HCT116 (cell line): ENCODE measurements at regions not wholly inside any gene's neighbourhood (a gene's known extent, or its start where the extent isn't known, plus 50 kb on each side); places are given as distances from the start of the nearest gene placed in this dataset.

Experiments
- ATAC-seq: fragments of 200-7000 bp; cut with Tn5 transposase; 2 replicates; pipeline ENCODE4 v1.9.1; 2020; ENCODE audit warnings: mild to moderate bottlenecking, moderate library complexity
- BruUV-seq: library from RNA; stranded (reverse); fragments of 400-500 nt; replicated peaks from 2 replicates; lab custom pipeline; 2021; lab: Mats Ljungman, UMichigan
- CTCF ChIA-PET: fragments of 300-600 bp; sonication (Branson Sonifier 250); formaldehyde crosslinking; loops from one replicate; lab custom pipeline; 2021; ENCODE audit warnings: antibody characterized with exemption; lab: Charles Lee
- POLR2A ChIA-PET: fragments of 300-600, 350-600 bp; sonication (Branson Sonifier 250); formaldehyde crosslinking; loops from one replicate; lab custom pipeline; 2021; ENCODE audit warnings: antibody characterized with exemption; lab: Charles Lee
- RAD21 ChIA-PET, 2 experiments: fragments of 300-600 bp; sonication (Branson Sonifier 250); formaldehyde crosslinking; loops; one replicate each; lab custom pipeline; 2023; ENCODE audit warnings: low total read pairs in 2 of 2; ENCODE audit not compliant: uncharacterized antibody in 2 of 2, unreplicated experiment in 2 of 2, low non-redundant PET in 1 of 2; lab: Charles Lee
- DNase-seq: peaks from one replicate; pipeline ENCODE4 v3.0.0-alpha.2; 2010; ENCODE audit warnings: low read depth, low spot score
- H2AFZ ChIP-seq: fragments of 200-600 bp; shearing (Covaris generic), sonication (generic); 2 replicates; pipeline ENCODE4 v1.6.1; 2017; ENCODE audit warnings: low read depth, mixed run types, mixed read lengths, antibody characterized with exemption, low read length; ENCODE audit not compliant: poor library complexity, severe bottlenecking
- H3K27ac ChIP-seq: 2 replicates; pipeline ENCODE4 v1.5.1; 2012; ENCODE audit warnings: low read depth, low read length
- H3K27me3 ChIP-seq: fragments of 200-600 bp; sonication (generic); 2 replicates; pipeline ENCODE4 v1.6.1; 2016; ENCODE audit warnings: mixed run types, low read length, mixed read lengths; ENCODE audit not compliant: insufficient read depth
- H3K36me3 ChIP-seq, 2 experiments: fragments of 200-500 bp in 1 of 2; fragments of 200-600 bp in 1 of 2; sonication (Bioruptor generic) in 1 of 2; sonication (generic) in 1 of 2; 2 replicates each; pipeline versions ENCODE4 v1.5.1 to v1.6.1; 2014 to 2016; ENCODE audit warnings: low read length in 2 of 2, inconsistent platforms in 1 of 2, mixed read lengths in 1 of 2, mixed run types in 1 of 2; ENCODE audit not compliant: insufficient read depth in 2 of 2, control insufficient read depth in 1 of 2
- H3K4me1 ChIP-seq, 2 experiments: fragments of 200-600 bp in 1 of 2; sonication (generic) in 1 of 2; 2 replicates each; pipeline versions ENCODE4 v1.5.1 to v1.6.1; 2012 to 2017; ENCODE audit warnings: low read length in 2 of 2, inconsistent platforms in 1 of 2, mild to moderate bottlenecking in 1 of 2, mixed read lengths in 1 of 2, mixed run types in 1 of 2, moderate library complexity in 1 of 2; ENCODE audit not compliant: insufficient read depth in 2 of 2, control insufficient read depth in 1 of 2
- H3K4me2 ChIP-seq: fragments of 200-600 bp; sonication (generic); 2 replicates; pipeline ENCODE4 v1.6.1; 2017; ENCODE audit warnings: mixed run types, low read length, mixed read lengths
- H3K4me3 ChIP-seq, 2 experiments: fragments of 200-600 bp in 1 of 2; sonication (generic) in 1 of 2; replicated peaks in 1 of 2; 2 replicates each; pipeline ENCODE4 v1.5.1; 2011 to 2016; ENCODE audit warnings: low read length in 2 of 2, control low read depth in 1 of 2, low read depth in 1 of 2, mild to moderate bottlenecking in 1 of 2, mixed read lengths in 1 of 2, mixed run types in 1 of 2
- H3K79me2 ChIP-seq: fragments of 200-600 bp; sonication (generic); 2 replicates; pipeline ENCODE4 v1.6.1; 2017; ENCODE audit warnings: mild to moderate bottlenecking, mixed run types, low read length, moderate library complexity, mixed read lengths; ENCODE audit not compliant: insufficient read depth
- H3K9ac ChIP-seq: fragments of 200-600 bp; sonication (generic); 2 replicates; pipeline ENCODE4 v1.6.1; 2016; ENCODE audit warnings: low read length, mixed read lengths
- H3K9me2 ChIP-seq: fragments of 200-600 bp; sonication (generic), shearing (Covaris generic); 2 replicates; pipeline ENCODE4 v1.6.1; 2017; ENCODE audit warnings: mixed run types, mild to moderate bottlenecking, moderate library complexity; ENCODE audit not compliant: insufficient read depth
- H3K9me3 ChIP-seq, 2 experiments: fragments of 200-500 bp in 1 of 2; fragments of 200-600 bp in 1 of 2; sonication (Bioruptor generic) in 1 of 2; sonication (generic) in 1 of 2; 2 replicates each; pipeline ENCODE4 v1.6.1; 2014 to 2017; ENCODE audit warnings: low read length in 2 of 2, mixed read lengths in 2 of 2, inconsistent platforms in 1 of 2, low read depth in 1 of 2, mild to moderate bottlenecking in 1 of 2, mixed run types in 1 of 2, moderate library complexity in 1 of 2; ENCODE audit not compliant: control insufficient read depth in 1 of 2, insufficient read depth in 1 of 2
- H4K20me1 ChIP-seq: fragments of 200-600 bp; sonication (generic), shearing (Covaris generic); 2 replicates; pipeline ENCODE4 v1.6.1; 2017; ENCODE audit warnings: mixed run types, mild to moderate bottlenecking, moderate library complexity; ENCODE audit not compliant: insufficient read depth
- EGR1 ChIP-seq: IDR thresholded peaks from 2 replicates; pipeline ENCODE4 v1.6.1; 2012; ENCODE audit warnings: low read depth
- ELF1 ChIP-seq: IDR thresholded peaks from 2 replicates; pipeline ENCODE4 v1.6.1; 2012; ENCODE audit warnings: low read depth, borderline replicate concordance
- EZH2 ChIP-seq: fragments of 200-600 bp; sonication (generic); IDR thresholded peaks from 2 replicates; pipeline ENCODE4 v1.6.1; 2017; ENCODE audit warnings: antibody characterized with exemption, mixed run types
- SIN3A ChIP-seq: IDR thresholded peaks from 2 replicates; pipeline ENCODE4 v1.6.1; 2012; ENCODE audit warnings: low read depth
- SRF ChIP-seq: IDR thresholded peaks from 2 replicates; pipeline ENCODE4 v1.6.1; 2012; ENCODE audit warnings: low read depth
- TCF7L2 ChIP-seq: IDR thresholded peaks from 2 replicates; pipeline ENCODE4 v1.7.0; 2011; ENCODE audit warnings: borderline replicate concordance, inconsistent platforms; ENCODE audit not compliant: insufficient read depth, insufficient read length; ENCODE audit errors: extremely low read depth
- YY1 ChIP-seq: IDR thresholded peaks from 2 replicates; pipeline ENCODE4 v1.6.1; 2011; ENCODE audit warnings: low read length, low read depth, moderate library complexity, mild to moderate bottlenecking; ENCODE audit not compliant: insufficient replicate concordance; ENCODE audit errors: extremely low read depth
- ZFX ChIP-seq: fragments of 450-650 bp; IDR thresholded peaks from 2 replicates; pipeline ENCODE4 v1.6.1; 2017
- ZNF274 ChIP-seq: fragments of 200-500 bp; sonication (Bioruptor generic); IDR thresholded peaks from 2 replicates; pipeline ENCODE4 v1.6.1; 2014; ENCODE audit warnings: mild to moderate bottlenecking, low read depth, low read length, inconsistent platforms
- intact Hi-C: fragments of 100-400 bp; cut with micrococcal nuclease; formaldehyde crosslinking; loops from 2 replicates; pipeline ENCODE4 v1.10.0; 2022

- Histone ChIP-seq H3K4me3 (no peak overlapping the region), H3K9ac (no peak overlapping the region), H3K27me3 (peaks cover 25% of the 10 kb centered on the region), H3K79me2 (no peaks in the 10 kb centered on the region), H3K27ac (no peak overlapping the region), H3K9me2 (no peaks in the 10 kb centered on the region), H3K36me3 (no peaks in the 10 kb centered on the region)
- BruUV-seq, result no TSS peak
- DNase-seq (no peak), ATAC-seq (no peak)
- POLR2A ChIA-PET, result no interaction called here
- CTCF ChIA-PET, result no interaction called here
- TF ChIP-seq TCF7L2 (no peak), YY1 (no peak), ZFX (no peak), SRF (no peak), SIN3A (no peak), EGR1 (no peak), ZNF274 (no peak), EZH2 (no peak)
- TF ChIP-seq, all 23 proteins: peak for 0
- Histone ChIP-seq H2AFZ (no peak overlapping the region), H3K9me3 (no peaks in the 10 kb centered on the region), H4K20me1 (no peaks in the 10 kb centered on the region), H3K4me2 (no peak overlapping the region), H3K4me1 (no peaks in the 10 kb centered on the region)
- intact Hi-C loops, result no loop called here
- RAD21 ChIA-PET, result no interaction called here
Measured at GRCh38 chr13:47005756-47006414, 109.0 kb upstream of the HTR2A start.

GRCh38 chr13:47004540-47004939 is 107.7 kb upstream of the HTR2A start:
- Histone ChIP-seq H3K79me2 (no peaks in the 10 kb centered on the region), H3K36me3 (no peaks in the 10 kb centered on the region), H3K4me2 (no peak overlapping the region), H3K9me3 (no peaks in the 10 kb centered on the region), H3K27me3 (peaks cover 38% of the 10 kb centered on the region), H3K9me2 (no peaks in the 10 kb centered on the region), H2AFZ (no peak overlapping the region), H3K27ac (no peak overlapping the region), H3K4me1 (no peaks in the 10 kb centered on the region), H4K20me1 (no peaks in the 10 kb centered on the region), H3K4me3 (no peak overlapping the region), H3K9ac (no peak overlapping the region)
- DNase-seq (no peak), ATAC-seq (no peak)
- RAD21 ChIA-PET, result no interaction called here
- BruUV-seq, result no TSS peak
- POLR2A ChIA-PET, result no interaction called here
- TF ChIP-seq ELF1, result no peak
- intact Hi-C loops, result no loop called here
- CTCF ChIA-PET, result interaction anchor here (1.2 kb wide), 1 partner anchor 30 kb away, joined by 3 read pairs; no protein-coding TSS in a partner anchor
